ENCODE measurements at regions not wholly inside any gene's neighbourhood (a gene's known extent, or its start where the extent isn't known, plus 50 kb on each side); places are given as distances from the start of the nearest gene placed in this dataset.

DNA sequence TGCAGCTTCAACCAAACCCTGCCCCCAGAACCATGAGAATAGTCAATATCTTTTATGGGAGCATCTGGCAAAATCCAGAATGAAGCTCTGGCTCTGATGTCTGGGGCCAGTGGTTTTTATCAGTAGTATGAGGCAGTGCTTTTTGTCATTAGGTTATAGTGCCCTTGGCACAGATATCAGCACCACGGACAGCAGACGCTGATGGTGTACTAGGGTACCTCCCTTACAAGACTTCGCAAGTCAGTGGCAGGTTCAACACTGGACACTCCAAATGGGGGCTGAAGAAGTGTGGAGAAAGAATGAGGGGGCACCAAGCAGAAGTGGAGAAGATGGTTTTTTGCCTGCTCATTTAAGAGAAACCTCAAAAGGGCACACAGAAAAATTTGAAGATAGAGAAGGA, 68.2 kb upstream of the E2F7 start:
- BruUV-seq (replicated peaks), result no TSS peak

More for the DNA sequence above, 68.2 kb upstream of the E2F7 start:
- intact Hi-C loops (cut with micrococcal nuclease; ENCODE audit: unreplicated experiment) (no loop called here), in situ Hi-C loops (cut with MboI) (no loop called here)
- Histone ChIP-seq H3K36me3 (ENCODE audit: control insufficient read depth in 2 of 2, insufficient read depth in 2 of 2, low read length in 1 of 2) (no peaks in the 10 kb centered on the region), H3K4me2 (ENCODE audit: control insufficient read depth, insufficient read depth) (no peak overlapping the region), H3K4me1 (ENCODE audit: control insufficient read depth, insufficient read depth, low read length) (no peaks in the 10 kb centered on the region), H2AFZ (ENCODE audit: control insufficient read depth, low read depth, low read length) (no peak overlapping the region), H3K27me3 (replicated peaks in 1 of 2; ENCODE audit: control insufficient read depth in 2 of 2, insufficient read depth in 2 of 2, low read length in 1 of 2) (no peaks in the 10 kb centered on the region), H3K4me3 (no peak overlapping the region), H3K79me2 (ENCODE audit: control insufficient read depth, insufficient read depth, low read length) (no peaks in the 10 kb centered on the region), H4K20me1 (ENCODE audit: control insufficient read depth, insufficient read depth) (no peaks in the 10 kb centered on the region), H3K9me3 (replicated peaks; ENCODE audit: control insufficient read depth, insufficient read depth, low read length) (no peaks in the 10 kb centered on the region), H3K27ac (ENCODE audit: control insufficient read depth, insufficient read depth) (no peak overlapping the region), H3K9ac (ENCODE audit: control insufficient read depth, insufficient read depth, low read length) (no peak overlapping the region)
- ChIA-PET CTCF (interaction anchor here (1.0 to 1.3 kb wide), 2 partner anchors 84 to 86 kb away, joined by 3 read pairs; no protein-coding TSS in a partner anchor), SMC1A (ENCODE audit: uncharacterized antibody, unreplicated experiment) (no interaction called here), RAD21 (ENCODE audit: unreplicated experiment) (no interaction called here), POLR2A (no interaction called here)
- ATAC-seq (peak; percentile 82), FAIRE-seq (no peak), DNase-seq (ENCODE audit: low read depth, low spot score) (no peak)
- WGBS (ENCODE audit: insufficient coverage, insufficient replicate concordance, low lambda C conversion rate, missing lambda C conversion rate), result 62% methylated on average over 3 of the region's 3 CpGs
- TF ChIP-seq STAT3 (IDR thresholded peaks at IDR 0.05; ENCODE audit: low read depth, low read length) (no peak), ZNF384 (IDR thresholded peaks at IDR 0.05; ENCODE audit: borderline replicate concordance, low read depth, low read length) (no peak), NKRF (conservative IDR thresholded peaks at IDR 0.05) (no peak), DPF2 (IDR thresholded peaks at IDR 0.05) (no peak), RUNX3 (IDR thresholded peaks at IDR 0.05; ENCODE audit: low read length) (no peak), RB1 (IDR thresholded peaks at IDR 0.05; ENCODE audit: borderline replicate concordance) (no peak), MTA2 (IDR thresholded peaks at IDR 0.05; ENCODE audit: low read depth) (no peak), ZNF207 (IDR thresholded peaks at IDR 0.05; ENCODE audit: borderline replicate concordance) (no peak)
- TF ChIP-seq, protein P1, sequence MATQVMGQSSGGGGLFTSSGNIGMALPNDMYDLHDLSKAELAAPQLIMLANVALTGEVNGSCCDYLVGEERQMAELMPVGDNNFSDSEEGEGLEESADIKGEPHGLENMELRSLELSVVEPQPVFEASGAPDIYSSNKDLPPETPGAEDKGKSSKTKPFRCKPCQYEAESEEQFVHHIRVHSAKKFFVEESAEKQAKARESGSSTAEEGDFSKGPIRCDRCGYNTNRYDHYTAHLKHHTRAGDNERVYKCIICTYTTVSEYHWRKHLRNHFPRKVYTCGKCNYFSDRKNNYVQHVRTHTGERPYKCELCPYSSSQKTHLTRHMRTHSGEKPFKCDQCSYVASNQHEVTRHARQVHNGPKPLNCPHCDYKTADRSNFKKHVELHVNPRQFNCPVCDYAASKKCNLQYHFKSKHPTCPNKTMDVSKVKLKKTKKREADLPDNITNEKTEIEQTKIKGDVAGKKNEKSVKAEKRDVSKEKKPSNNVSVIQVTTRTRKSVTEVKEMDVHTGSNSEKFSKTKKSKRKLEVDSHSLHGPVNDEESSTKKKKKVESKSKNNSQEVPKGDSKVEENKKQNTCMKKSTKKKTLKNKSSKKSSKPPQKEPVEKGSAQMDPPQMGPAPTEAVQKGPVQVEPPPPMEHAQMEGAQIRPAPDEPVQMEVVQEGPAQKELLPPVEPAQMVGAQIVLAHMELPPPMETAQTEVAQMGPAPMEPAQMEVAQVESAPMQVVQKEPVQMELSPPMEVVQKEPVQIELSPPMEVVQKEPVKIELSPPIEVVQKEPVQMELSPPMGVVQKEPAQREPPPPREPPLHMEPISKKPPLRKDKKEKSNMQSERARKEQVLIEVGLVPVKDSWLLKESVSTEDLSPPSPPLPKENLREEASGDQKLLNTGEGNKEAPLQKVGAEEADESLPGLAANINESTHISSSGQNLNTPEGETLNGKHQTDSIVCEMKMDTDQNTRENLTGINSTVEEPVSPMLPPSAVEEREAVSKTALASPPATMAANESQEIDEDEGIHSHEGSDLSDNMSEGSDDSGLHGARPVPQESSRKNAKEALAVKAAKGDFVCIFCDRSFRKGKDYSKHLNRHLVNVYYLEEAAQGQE (IDR thresholded peaks at IDR 0.05; ENCODE audit: low read depth, low read length), result peak; percentile 95

Measured in GM12878 (cell line).